Loucy (cell line): ENCODE measurements at regions not wholly inside any gene's neighbourhood (a gene's known extent, or its start where the extent isn't known, plus 50 kb on each side); places are given as distances from the start of the nearest gene placed in this dataset.

Experiments used
- H2AFZ ChIP-seq: fragments of 200-600 bp; sonication (generic); 2 replicates; pipeline ENCODE4 v1.6.0; 2016; ENCODE audit warnings: antibody characterized with exemption, mild to moderate bottlenecking, low read length, moderate library complexity
- H3F3A ChIP-seq: fragments of 200-600 bp; 2 replicates; pipeline ENCODE4 v1.6.0; 2016; ENCODE audit warnings: antibody characterized with exemption, low read depth, mild to moderate bottlenecking
- H3K27me3 ChIP-seq: fragments of 200-600 bp; sonication (generic); 2 replicates; pipeline ENCODE4 v1.6.1; 2014; ENCODE audit warnings: low read length, mild to moderate bottlenecking; ENCODE audit not compliant: insufficient read depth, poor library complexity, severe bottlenecking
- H3K36me3 ChIP-seq: fragments of 200-600 bp; sonication (generic); 2 replicates; pipeline ENCODE4 v1.6.1; 2016; ENCODE audit warnings: low read length; ENCODE audit not compliant: insufficient read depth
- H3K4me1 ChIP-seq: fragments of 200-600 bp; sonication (generic); 2 replicates; pipeline ENCODE4 v1.5.1; 2014; ENCODE audit warnings: low read length, mild to moderate bottlenecking; ENCODE audit not compliant: insufficient read depth, poor library complexity, severe bottlenecking
- H3K4me2 ChIP-seq: fragments of 200-600 bp; sonication (generic); 2 replicates; pipeline ENCODE4 v1.6.0; 2014; ENCODE audit warnings: antibody characterized with exemption, low read length, low read depth, mild to moderate bottlenecking; ENCODE audit not compliant: poor library complexity, severe bottlenecking
- H3K4me3 ChIP-seq: fragments of 200-600 bp; sonication (generic); 2 replicates; pipeline ENCODE4 v1.5.1; 2014; ENCODE audit warnings: low read length, mild to moderate bottlenecking, mixed read lengths; ENCODE audit not compliant: poor library complexity, severe bottlenecking
- H3K79me2 ChIP-seq: fragments of 200-600 bp; sonication (generic); 2 replicates; pipeline ENCODE4 v1.6.1; 2014; ENCODE audit warnings: low read length; ENCODE audit not compliant: insufficient read depth
- H3K9ac ChIP-seq: fragments of 200-600 bp; sonication (generic); 2 replicates; pipeline ENCODE4 v1.6.0; 2014; ENCODE audit warnings: mild to moderate bottlenecking, low read depth, low read length, moderate library complexity; ENCODE audit not compliant: poor library complexity, severe bottlenecking
- H3K9me2 ChIP-seq: fragments of 200-600 bp; sonication (generic); replicated peaks from 2 replicates; pipeline ENCODE4 v1.6.1; 2016; ENCODE audit warnings: low read depth, low read length, mixed read lengths
- H3K9me3 ChIP-seq: fragments of 200-600 bp; sonication (generic); 2 replicates; pipeline ENCODE4 v1.6.1; 2014; ENCODE audit warnings: mild to moderate bottlenecking, antibody characterized with exemption, low read length, low read depth; ENCODE audit not compliant: insufficient read depth
- H4K20me1 ChIP-seq: fragments of 200-600 bp; sonication (generic); 2 replicates; pipeline ENCODE4 v1.6.0; 2014; ENCODE audit warnings: antibody characterized with exemption, low read length, mild to moderate bottlenecking; ENCODE audit not compliant: insufficient read depth, poor library complexity, severe bottlenecking
- CTCF ChIP-seq: fragments of 200-600 bp; sonication (generic); conservative IDR thresholded peaks from 2 replicates; pipeline ENCODE4 v1.5.1; 2014; ENCODE audit warnings: mild to moderate bottlenecking, antibody characterized with exemption, low read length
- EZH2phosphoT487 ChIP-seq: fragments of 200-600 bp; IDR thresholded peaks from 2 replicates; pipeline ENCODE4 v1.6.1; 2018; ENCODE audit warnings: antibody characterized with exemption, mild to moderate bottlenecking, moderate library complexity, borderline replicate concordance

GRCh38 chr2:15864176-15864769, 76.1 kb upstream of the MYCN start:
- Histone ChIP-seq H3K27me3 (no peaks in the 10 kb centered on the region), H3K9me3 (no peaks in the 10 kb centered on the region), H3K79me2 (no peaks in the 10 kb centered on the region), H3F3A (no peaks in the 10 kb centered on the region), H2AFZ (no peak overlapping the region), H3K36me3 (no peaks in the 10 kb centered on the region), H4K20me1 (no peaks in the 10 kb centered on the region), H3K4me3 (no peak overlapping the region), H3K4me2 (no peak overlapping the region), H3K4me1 (no peaks in the 10 kb centered on the region), H3K9me2 (no peaks in the 10 kb centered on the region), H3K9ac (no peak overlapping the region)
- TF ChIP-seq CTCF (no peak), EZH2phosphoT487 (no peak)

- H3F3A ChIP-seq: no peaks in the 10 kb centered on the region
- no peaks in the 10 kb centered on the region for H4K20me1 ChIP-seq
- H3K27me3 ChIP-seq: no peaks in the 10 kb centered on the region
- no peaks in the 10 kb centered on the region for H3K9me2 ChIP-seq
- H3K4me2 ChIP-seq: no peak overlapping the region
- no peak overlapping the region for H2AFZ ChIP-seq
- TF ChIP-seq CTCF (no peak), EZH2phosphoT487 (no peak)
- H3K79me2 ChIP-seq: no peaks in the 10 kb centered on the region
- H3K36me3 ChIP-seq: no peaks in the 10 kb centered on the region
- no peak overlapping the region for H3K4me3 ChIP-seq
- no peak overlapping the region for H3K9ac ChIP-seq
- H3K4me1 ChIP-seq: no peaks in the 10 kb centered on the region
- no peaks in the 10 kb centered on the region for H3K9me3 ChIP-seq
Observed at GRCh38 chr2:15865923-15866322, 74.4 kb upstream of the MYCN start.

GRCh38 chr2:15866563-15867193, 73.7 kb upstream of the MYCN start:
- Histone ChIP-seq H3K9me2 (no peaks in the 10 kb centered on the region), H3K79me2 (no peaks in the 10 kb centered on the region)

More at GRCh38 chr2:15866563-15867193, 73.7 kb upstream of the MYCN start:
- H3K4me1 ChIP-seq: no peaks in the 10 kb centered on the region
- H3F3A ChIP-seq: no peaks in the 10 kb centered on the region
- H3K36me3 ChIP-seq: no peaks in the 10 kb centered on the region
- no peak overlapping the region for H3K4me3 ChIP-seq
- H2AFZ ChIP-seq: no peak overlapping the region
- no peak overlapping the region for H3K4me2 ChIP-seq
- no peak overlapping the region for H3K9ac ChIP-seq
- TF ChIP-seq EZH2phosphoT487 (no peak), CTCF (no peak)
- no peaks in the 10 kb centered on the region for H3K9me3 ChIP-seq
- H4K20me1 ChIP-seq: no peaks in the 10 kb centered on the region
- no peaks in the 10 kb centered on the region for H3K27me3 ChIP-seq
